Keratinocyte (primary cell): ENCODE measurements at regions not wholly inside any gene's neighbourhood (a gene's known extent, or its start where the extent isn't known, plus 50 kb on each side); places are given as distances from the start of the nearest gene placed in this dataset.
"Not testable (repeated sequence)": the region's sequence is repeated elsewhere in the genome, so short reads cannot be mapped to it uniquely, and the experiment has no call there.

Experiments used
- CTCF ChIP-seq, 3 experiments: IDR thresholded peaks in 1 of 3; conservative IDR thresholded peaks in 1 of 3; optimal IDR thresholded peaks in 1 of 3; 2 replicates in 2 of 3; 3 replicates in 1 of 3; pipeline versions ENCODE3 to v1.5.1; 2011; ENCODE audit warnings: low read length in 3 of 3, mild to moderate bottlenecking in 3 of 3, moderate library complexity in 2 of 3, control low read depth in 1 of 3, inconsistent platforms in 1 of 3; ENCODE audit not compliant: insufficient read depth in 2 of 3; ENCODE audit errors: extremely low read depth in 1 of 3
- EZH2 ChIP-seq: IDR thresholded peaks from one replicate; pipeline ENCODE4 v1.6.1; 2012; ENCODE audit warnings: inconsistent platforms, mild to moderate bottlenecking, low read length, moderate library complexity

GRCh38 chr4:10213481-10213880, 96.9 kb upstream of the WDR1 start:
- TF ChIP-seq CTCF (optimal IDR thresholded peaks at IDR 0.05 in 1 of 3, IDR thresholded peaks at IDR 0.05 in 1 of 3, conservative IDR thresholded peaks at IDR 0.05 in 1 of 3; ENCODE audit: extremely low read depth in 1 of 3, insufficient read depth in 2 of 3, low read length in 3 of 3); EZH2: not testable (repeated sequence)
